ENCODE measurements at regions not wholly inside any gene's neighbourhood (a gene's known extent, or its start where the extent isn't known, plus 50 kb on each side); places are given as distances from the start of the nearest gene placed in this dataset.

DNA sequence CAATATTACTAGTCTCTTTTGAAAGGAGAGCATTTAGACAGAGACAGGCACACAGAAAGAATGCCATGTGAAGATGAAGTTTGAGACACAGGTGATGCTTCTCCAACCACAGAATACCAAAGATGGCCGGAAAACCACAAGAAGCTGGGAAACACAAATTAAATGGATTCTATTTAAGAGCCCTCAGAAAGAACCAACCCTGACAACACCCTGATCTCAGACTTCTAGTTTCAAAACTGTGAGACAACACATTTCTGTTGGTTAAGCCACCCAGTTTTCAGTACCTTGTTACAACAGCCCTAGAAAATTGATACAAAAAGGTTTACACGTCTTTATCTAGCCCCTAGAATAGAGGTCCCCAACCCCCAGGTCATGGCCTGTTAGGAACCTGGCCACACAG lies 79.8 kb upstream of the CCNG1 start:
- no peak for DNase-seq (ENCODE audit: low spot score)

- no peak for DNase-seq (ENCODE audit: low spot score)
These were observed 76.7 kb upstream of the CCNG1 start for GRCh38 chr5:163360656-163361055.

GRCh38 chr5:163361450-163361849 lies 75.9 kb upstream of the CCNG1 start:
- no peak for DNase-seq (ENCODE audit: low spot score)

DNA sequence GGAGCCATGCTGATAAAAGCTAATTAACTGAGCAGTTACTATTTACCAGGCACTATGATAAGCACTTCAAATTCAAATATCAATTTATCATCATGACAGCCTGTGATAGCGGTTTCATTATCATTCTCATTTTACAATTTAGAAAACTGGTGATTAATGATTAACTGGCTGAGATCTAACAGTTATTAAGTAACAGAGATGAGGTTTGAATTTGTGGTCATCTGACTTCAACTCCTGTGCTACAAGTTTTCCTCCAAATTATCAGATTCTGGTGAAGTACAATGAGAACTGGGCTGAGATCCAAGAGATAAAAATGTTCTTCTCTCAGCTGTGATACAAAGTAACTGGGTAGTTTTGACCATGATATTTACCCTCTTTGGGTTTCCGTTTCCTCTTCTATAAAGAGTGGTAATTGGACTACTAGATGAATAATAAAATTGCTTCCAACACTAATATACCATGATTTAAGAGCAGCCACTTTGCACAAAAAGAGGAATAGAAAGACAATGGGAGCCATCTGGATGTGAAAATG lies 74.5 kb upstream of the CCNG1 start:
- DNase-seq (ENCODE audit: low spot score) = no peak

DNA sequence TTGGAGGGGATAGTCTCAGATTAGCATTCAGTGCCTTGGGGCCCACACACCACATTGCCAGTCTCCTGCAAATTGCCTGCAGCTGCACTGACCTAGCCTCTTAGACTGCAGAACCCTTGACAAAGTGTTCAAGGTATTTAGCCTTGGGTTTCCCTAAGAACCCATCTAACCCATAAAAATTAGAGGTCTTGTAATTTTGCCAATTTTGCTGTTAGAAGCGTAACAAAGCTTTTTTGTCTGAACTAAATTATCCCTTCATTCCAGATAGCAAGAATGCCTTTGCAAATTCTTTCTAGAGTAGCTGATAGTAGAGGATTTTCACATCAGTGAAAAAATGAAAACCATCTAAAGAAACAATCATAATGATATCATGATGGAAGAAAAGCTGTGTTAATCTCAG lies 74.0 kb upstream of the CCNG1 start:
- no peak for DNase-seq (ENCODE audit: low spot score)

- no peak for DNase-seq (ENCODE audit: low spot score)
These were observed 70.6 kb upstream of the CCNG1 start for GRCh38 chr5:163366757-163367156.

GRCh38 chr5:163369776-163370385 lies 67.5 kb upstream of the CCNG1 start:
- DNase-seq (ENCODE audit: low spot score) = no peak

DNA sequence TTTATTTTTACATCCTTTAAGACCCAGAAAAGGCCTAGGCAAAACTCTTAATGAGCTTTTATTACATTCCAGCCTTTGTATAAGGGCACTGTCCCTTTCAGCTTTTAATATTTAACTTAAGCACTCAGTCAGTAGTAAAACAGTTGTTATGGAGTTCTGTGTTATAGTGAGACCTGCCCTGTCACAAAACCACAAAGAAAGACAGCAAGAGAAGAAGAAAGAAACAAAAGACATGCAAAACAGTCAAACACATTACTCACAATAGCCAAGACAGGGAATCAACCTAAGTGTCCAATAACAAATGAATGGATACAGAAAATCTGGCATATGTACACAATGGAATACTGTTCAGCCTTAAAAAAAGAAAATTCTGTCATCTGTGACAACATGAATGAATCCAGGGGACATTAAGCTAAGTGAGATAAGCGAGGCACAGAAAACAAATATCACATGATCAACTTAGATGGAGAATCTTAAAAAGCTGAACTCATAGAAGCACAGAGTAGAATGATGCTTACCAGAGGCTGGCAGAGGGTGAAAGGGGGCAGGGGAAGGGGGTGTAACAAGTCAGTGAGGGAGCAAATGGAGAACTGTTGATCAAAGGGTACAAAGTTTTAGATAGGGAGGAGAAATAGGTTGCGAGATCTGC lies 63.8 kb upstream of the CCNG1 start:
- DNase-seq (ENCODE audit: low spot score) = no peak

GRCh38 chr5:163377982-163378381 lies 59.4 kb upstream of the CCNG1 start:
- DNase-seq (ENCODE audit: low spot score) = no peak

GRCh38 chr5:163379298-163380155 lies 57.9 kb upstream of the CCNG1 start:
- DNase-seq (ENCODE audit: low spot score) = no peak

DNA sequence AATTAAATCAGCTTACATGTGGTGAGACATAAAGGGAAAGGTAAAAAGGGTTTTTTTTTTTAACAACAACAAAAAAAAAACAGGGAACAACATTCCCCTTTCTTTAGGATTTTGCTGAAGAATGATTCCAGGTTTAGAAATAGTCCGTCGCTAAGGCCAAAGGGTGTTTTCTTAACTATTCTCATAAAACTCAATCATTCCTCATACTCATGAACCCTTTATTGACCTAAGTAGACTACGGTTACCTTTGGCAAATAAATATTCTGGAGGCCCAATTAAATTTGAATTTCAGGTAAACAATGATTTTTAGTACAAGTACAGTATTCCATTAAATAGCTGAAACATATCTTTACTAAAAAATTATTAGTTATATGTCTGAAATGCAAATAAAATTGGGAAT lies 55.6 kb upstream of the CCNG1 start:
- no peak for DNase-seq (ENCODE audit: low spot score)

DNA sequence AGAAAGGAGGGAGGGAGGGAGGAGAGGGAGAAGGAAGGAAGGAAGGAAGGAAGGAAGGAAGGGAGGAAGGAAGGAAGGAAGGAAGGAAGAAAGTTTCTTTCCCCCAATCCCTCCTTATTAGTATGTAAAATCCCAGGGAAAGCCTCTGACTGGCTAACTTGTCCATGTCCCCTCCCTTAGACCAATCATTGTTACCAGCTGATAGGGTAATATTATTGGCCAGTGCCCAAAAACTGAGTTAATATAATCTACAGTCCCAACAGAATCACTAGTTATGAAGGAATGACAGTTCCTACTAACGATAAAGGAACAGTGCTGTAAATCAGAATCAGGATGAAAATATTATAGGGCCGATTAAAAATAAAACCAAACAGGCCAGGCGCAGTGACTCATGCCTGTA lies 53.6 kb upstream of the CCNG1 start:
- no peak for DNase-seq (ENCODE audit: low spot score)

GRCh38 chr5:163384669-163385068 lies 52.7 kb upstream of the CCNG1 start:
- DNase-seq (ENCODE audit: low spot score) = no peak

- DNase-seq (ENCODE audit: low spot score) = no peak
These were observed 52.1 kb upstream of the CCNG1 start for GRCh38 chr5:163385271-163385670.

DNA sequence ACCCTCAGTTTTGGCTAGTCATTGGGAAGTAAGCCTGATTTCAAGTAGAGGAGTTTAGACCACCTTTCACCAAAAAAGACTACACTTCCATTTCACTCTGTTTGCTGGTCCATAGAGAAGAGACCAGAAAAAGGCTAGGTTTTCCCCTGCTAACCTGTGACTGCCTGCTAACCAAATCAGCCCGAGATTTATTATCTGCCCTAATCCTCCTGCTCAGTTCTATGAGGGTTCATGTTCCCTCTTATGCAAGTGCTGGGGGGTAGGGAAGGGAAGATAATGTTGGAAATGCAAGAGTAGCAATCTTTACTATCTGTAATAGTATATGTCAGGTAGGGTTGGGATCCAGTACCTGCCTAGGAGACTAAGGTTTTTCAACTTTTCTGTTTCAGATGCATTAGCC lies 51.6 kb upstream of the CCNG1 start:
- no peak for DNase-seq (ENCODE audit: low spot score)

DNA sequence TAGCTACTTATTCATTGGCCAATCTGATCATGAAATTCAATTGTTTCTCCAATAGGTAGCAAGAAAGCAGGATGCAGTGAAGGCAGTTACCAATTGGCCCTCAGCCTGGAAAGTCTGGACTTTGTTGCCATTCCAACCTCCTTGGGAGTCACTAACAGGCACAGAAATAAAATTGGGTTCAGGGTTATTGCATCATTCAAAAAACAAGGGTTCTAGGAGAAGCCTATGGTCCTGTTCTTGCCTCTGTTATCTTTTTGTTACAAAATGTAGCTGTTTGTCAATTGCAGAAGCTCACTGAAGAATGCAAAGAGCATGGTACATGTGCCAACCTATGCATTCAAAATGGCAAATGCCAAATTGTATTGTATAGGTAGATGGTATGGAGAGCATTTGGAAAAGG lies 51.0 kb upstream of the CCNG1 start:
- no peak for DNase-seq (ENCODE audit: low spot score)

GRCh38 chr5:163387589-163388343 lies 49.6 kb upstream of the CCNG1 start:
- no peak for DNase-seq (ENCODE audit: low spot score)
